Keratinocyte (primary cell): ENCODE measurements at regions not wholly inside any gene's neighbourhood (a gene's known extent, or its start where the extent isn't known, plus 50 kb on each side); places are given as distances from the start of the nearest gene placed in this dataset.

ENCODE experiments used
- DNase-seq: peaks from one replicate; pipeline ENCODE4 v3.0.0-alpha.2; 2011; ENCODE audit warnings: low read depth, missing footprints, low spot score
- FAIRE-seq: peaks from 2 replicates; lab custom pipeline; 2011; peaks lifted over from hg19 to GRCh38; lab: Jason Lieb, UNC
- H2AFZ ChIP-seq: 2 replicates; pipeline ENCODE4 v1.6.0; 2012; ENCODE audit warnings: low read length, control low read depth, inconsistent platforms; ENCODE audit not compliant: control insufficient read depth
- H3K27ac ChIP-seq: 2 replicates; pipeline ENCODE4 v1.5.1; 2011; ENCODE audit warnings: low read length; ENCODE audit not compliant: control insufficient read depth, insufficient read depth
- H3K27me3 ChIP-seq: 3 replicates; pipeline ENCODE4 v1.6.0; 2011; ENCODE audit warnings: low read length; ENCODE audit not compliant: control insufficient read depth, insufficient read depth; ENCODE audit errors: extremely low read depth
- H3K36me3 ChIP-seq, 2 experiments: 2 replicates in 1 of 2; 3 replicates in 1 of 2; pipeline ENCODE4 v1.5.1; 2011; ENCODE audit warnings: low read length in 2 of 2, mild to moderate bottlenecking in 1 of 2; ENCODE audit not compliant: control insufficient read depth in 2 of 2, insufficient read depth in 2 of 2; ENCODE audit errors: extremely low read depth in 1 of 2
- H3K4me1 ChIP-seq: 3 replicates; pipeline ENCODE4 v1.5.1; 2011; ENCODE audit warnings: low read length; ENCODE audit not compliant: control insufficient read depth, insufficient read depth; ENCODE audit errors: extremely low read depth
- H3K4me2 ChIP-seq: 3 replicates; pipeline ENCODE4 v1.6.0; 2011; ENCODE audit warnings: low read depth, low read length; ENCODE audit not compliant: control insufficient read depth, insufficient read depth; ENCODE audit errors: extremely low read depth
- H3K4me3 ChIP-seq, 3 experiments: fragments of 200-600 bp in 1 of 3; sonication (generic) in 1 of 3; 2 replicates in 2 of 3; 3 replicates in 1 of 3; pipeline ENCODE4 v1.5.1; 2011 to 2016; ENCODE audit warnings: low read length in 3 of 3, mild to moderate bottlenecking in 3 of 3, control low read depth in 2 of 3, inconsistent platforms in 1 of 3, low read depth in 1 of 3, mixed read lengths in 1 of 3, mixed run types in 1 of 3, moderate library complexity in 1 of 3; ENCODE audit not compliant: control insufficient read depth in 2 of 3, insufficient read depth in 2 of 3; ENCODE audit errors: extremely low read depth in 1 of 3
- H3K79me2 ChIP-seq: 2 replicates; pipeline ENCODE4 v1.6.0; 2012; ENCODE audit warnings: low read length; ENCODE audit not compliant: control insufficient read depth, insufficient read depth
- H3K9ac ChIP-seq: 3 replicates; pipeline ENCODE4 v1.6.0; 2011; ENCODE audit warnings: low read length; ENCODE audit not compliant: control insufficient read depth, insufficient read depth; ENCODE audit errors: extremely low read depth
- H3K9me1 ChIP-seq: 3 replicates; pipeline ENCODE4 v1.6.0; 2011; ENCODE audit warnings: low read length; ENCODE audit not compliant: control insufficient read depth, insufficient read depth; ENCODE audit errors: extremely low read depth
- H3K9me3 ChIP-seq: 2 replicates; pipeline ENCODE4 v1.5.1; 2012; ENCODE audit warnings: low read depth, low read length; ENCODE audit not compliant: control insufficient read depth
- H4K20me1 ChIP-seq: 3 replicates; pipeline ENCODE4 v1.6.0; 2011; ENCODE audit warnings: low read length; ENCODE audit not compliant: control insufficient read depth, insufficient read depth; ENCODE audit errors: extremely low read depth
- CTCF ChIP-seq, 3 experiments: IDR thresholded peaks in 1 of 3; conservative IDR thresholded peaks in 1 of 3; optimal IDR thresholded peaks in 1 of 3; 2 replicates in 2 of 3; 3 replicates in 1 of 3; pipeline versions ENCODE3 to v1.5.1; 2011; ENCODE audit warnings: low read length in 3 of 3, mild to moderate bottlenecking in 3 of 3, moderate library complexity in 2 of 3, control low read depth in 1 of 3, inconsistent platforms in 1 of 3; ENCODE audit not compliant: insufficient read depth in 2 of 3; ENCODE audit errors: extremely low read depth in 1 of 3
- EZH2 ChIP-seq: IDR thresholded peaks from one replicate; pipeline ENCODE4 v1.6.1; 2012; ENCODE audit warnings: inconsistent platforms, mild to moderate bottlenecking, low read length, moderate library complexity
- dilution Hi-C: fragments of 300-500 bp; cut with MboI; formaldehyde crosslinking; loops from one replicate; pipeline ENCODE4 v1.7.0; 2020; ENCODE audit warnings: low sequenced_read_pairs; ENCODE audit not compliant: extremely low pct_ligation_motif_present

GRCh38 chr2:120614901-120615300 lies 120.8 kb upstream of the GLI2 start:
- Histone ChIP-seq H3K4me3 (no peak overlapping the region), H3K4me1 (peaks cover 11% of the 10 kb centered on the region), H2AFZ (no peak overlapping the region), H3K79me2 (no peaks in the 10 kb centered on the region), H3K9me3 (no peaks in the 10 kb centered on the region), H3K36me3 (no peaks in the 10 kb centered on the region), H3K27me3 (no peaks in the 10 kb centered on the region), H3K27ac (no peak overlapping the region), H3K9me1 (no peaks in the 10 kb centered on the region), H4K20me1 (no peaks in the 10 kb centered on the region), H3K9ac (no peak overlapping the region), H3K4me2 (no peak overlapping the region)
- dilution Hi-C loops: no loop called here
- TF ChIP-seq CTCF (optimal IDR thresholded peaks at IDR 0.05 in 1 of 3, IDR thresholded peaks at IDR 0.05 in 1 of 3, conservative IDR thresholded peaks at IDR 0.05 in 1 of 3; ENCODE audit: extremely low read depth in 1 of 3, insufficient read depth in 2 of 3, low read length in 3 of 3) (no peak), EZH2 (no peak)
- no peak for FAIRE-seq
- DNase-seq: no peak

GRCh38 chr2:120616261-120616660 lies 119.4 kb upstream of the GLI2 start:
- Histone ChIP-seq H3K9ac (no peak overlapping the region), H3K9me3 (no peaks in the 10 kb centered on the region), H3K4me1 (peaks cover 24% of the 10 kb centered on the region), H3K36me3 (no peaks in the 10 kb centered on the region), H3K27ac (no peak overlapping the region), H3K4me3 (no peak overlapping the region), H3K27me3 (no peaks in the 10 kb centered on the region), H2AFZ (no peak overlapping the region), H3K4me2 (no peak overlapping the region), H3K79me2 (no peaks in the 10 kb centered on the region), H3K9me1 (no peaks in the 10 kb centered on the region), H4K20me1 (no peaks in the 10 kb centered on the region)
- TF ChIP-seq EZH2 (no peak), CTCF (optimal IDR thresholded peaks at IDR 0.05 in 1 of 3, IDR thresholded peaks at IDR 0.05 in 1 of 3, conservative IDR thresholded peaks at IDR 0.05 in 1 of 3; ENCODE audit: extremely low read depth in 1 of 3, insufficient read depth in 2 of 3, low read length in 3 of 3) (no peak)
- dilution Hi-C loops: no loop called here
- DNase-seq: no peak
- no peak for FAIRE-seq
